HG03175 (cell line): ENCODE measurements at regions not wholly inside any gene's neighbourhood (a gene's known extent, or its start where the extent isn't known, plus 50 kb on each side); places are given as distances from the start of the nearest gene placed in this dataset.
"Not testable (repeated sequence)": the region's sequence is repeated elsewhere in the genome, so short reads cannot be mapped to it uniquely, and the experiment has no call there.

Experiments
- ATAC-seq: cut with Tn5 transposase; IDR thresholded peaks from one replicate; pipeline ENCODE4 v1.9.1; 2021; ENCODE audit warnings: mild to moderate bottlenecking, moderate library complexity; ENCODE audit not compliant: unreplicated experiment

- ATAC-seq: no peak
Observed at GRCh38 chr14:105689722-105690121, 163.3 kb downstream of the TMEM121 start.

GRCh38 chr14:105690671-105691070 is 164.3 kb downstream of the TMEM121 start:
- ATAC-seq: no peak

- not testable (repeated sequence) for ATAC-seq
Observed at GRCh38 chr14:105691321-105692109, 165.1 kb downstream of the TMEM121 start.

- not testable (repeated sequence) for ATAC-seq
Observed at GRCh38 chr14:105692110-105692685, 165.8 kb downstream of the TMEM121 start.

- no peak for ATAC-seq
Observed at GRCh38 chr14:105694961-105695360, 168.6 kb downstream of the TMEM121 start.

GRCh38 chr14:105696388-105696787 is 170.0 kb downstream of the TMEM121 start:
- ATAC-seq: peak; percentile 63

- ATAC-seq: not testable (repeated sequence)
Observed at GRCh38 chr14:105697414-105697813, 171.0 kb downstream of the TMEM121 start.

GRCh38 chr14:105697955-105698354 is 171.6 kb downstream of the TMEM121 start:
- not testable (repeated sequence) for ATAC-seq

GRCh38 chr14:105698940-105699556 is 172.7 kb downstream of the TMEM121 start:
- ATAC-seq: not testable (repeated sequence)

GRCh38 chr14:105699706-105700105 is 173.3 kb downstream of the TMEM121 start:
- not testable (repeated sequence) for ATAC-seq

- not testable (repeated sequence) for ATAC-seq
Observed at GRCh38 chr14:105700146-105700545, 173.8 kb downstream of the TMEM121 start.

- peak; percentile 41 for ATAC-seq
Observed at GRCh38 chr14:105700622-105701288, 174.4 kb downstream of the TMEM121 start.

GRCh38 chr14:105701456-105702274 is 175.3 kb downstream of the TMEM121 start:
- no peak for ATAC-seq

- no peak for ATAC-seq
Observed at GRCh38 chr14:105702275-105702817, 176.0 kb downstream of the TMEM121 start.

- not testable (repeated sequence) for ATAC-seq
Observed at GRCh38 chr14:105703044-105703665, 176.8 kb downstream of the TMEM121 start.

- ATAC-seq: not testable (repeated sequence)
Observed at GRCh38 chr14:105704091-105704490, 177.7 kb downstream of the TMEM121 start.

- not testable (repeated sequence) for ATAC-seq
Observed at GRCh38 chr14:105704492-105704891, 178.1 kb downstream of the TMEM121 start.

- not testable (repeated sequence) for ATAC-seq
Observed at GRCh38 chr14:105705512-105705861, 179.1 kb downstream of the TMEM121 start.

- ATAC-seq: peak; percentile 53
Observed at GRCh38 chr14:105705862-105706700, 179.7 kb downstream of the TMEM121 start.
